ENCODE measurements at regions not wholly inside any gene's neighbourhood (a gene's known extent, or its start where the extent isn't known, plus 50 kb on each side); places are given as distances from the start of the nearest gene placed in this dataset.

DNA sequence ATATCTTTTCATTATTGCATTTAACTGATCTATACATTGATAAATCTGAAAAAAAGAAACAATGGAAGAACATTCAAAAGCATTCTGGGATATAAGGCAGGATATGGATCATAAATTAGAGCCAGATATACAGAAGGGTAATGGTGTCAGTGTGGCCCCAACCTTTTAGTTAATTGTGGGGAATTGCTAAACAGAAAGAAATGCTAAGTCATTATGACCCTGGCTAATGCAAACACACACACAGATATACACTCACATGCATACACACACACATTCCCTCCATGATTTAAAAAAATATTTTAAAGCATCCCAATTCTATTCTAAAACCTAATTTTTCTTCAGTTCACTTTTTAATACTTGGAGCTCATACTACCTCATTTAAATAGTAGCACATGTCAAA, 404.5 kb downstream of the BCAT1 start:
- H3K9me3 Mint-ChIP-seq (ENCODE audit: unreplicated experiment) = no peaks in the 10 kb centered on the region
- H3K36me3 Mint-ChIP-seq (ENCODE audit: low read depth, unreplicated experiment) = no peaks in the 10 kb centered on the region
- no peaks in the 10 kb centered on the region for H3K27me3 Mint-ChIP-seq (ENCODE audit: unreplicated experiment)
- no peak overlapping the region for H3K27ac Mint-ChIP-seq (ENCODE audit: unreplicated experiment)
- no peaks in the 10 kb centered on the region for H3K4me1 Mint-ChIP-seq (ENCODE audit: unreplicated experiment)
- H3K4me3 Mint-ChIP-seq (ENCODE audit: unreplicated experiment) = no peak overlapping the region
- TF ChIP-seq CTCF (IDR thresholded peaks at IDR 0.05; ENCODE audit: unreplicated experiment) = no peak
- no peak for DNase-seq (ENCODE audit: low spot score)

GRCh38 chr12:24541193-24541871, 407.6 kb downstream of the BCAT1 start:
- Mint-ChIP-seq H3K4me1 (ENCODE audit: unreplicated experiment) (no peaks in the 10 kb centered on the region), H3K4me3 (ENCODE audit: unreplicated experiment) (no peak overlapping the region), H3K27me3 (ENCODE audit: unreplicated experiment) (no peaks in the 10 kb centered on the region), H3K36me3 (ENCODE audit: low read depth, unreplicated experiment) (no peaks in the 10 kb centered on the region), H3K9me3 (ENCODE audit: unreplicated experiment) (no peaks in the 10 kb centered on the region), H3K27ac (ENCODE audit: unreplicated experiment) (no peak overlapping the region)
- no peak for TF ChIP-seq CTCF (IDR thresholded peaks at IDR 0.05; ENCODE audit: unreplicated experiment)
- DNase-seq (ENCODE audit: low spot score) = no peak

GRCh38 chr12:24539646-24540045, 409.3 kb downstream of the BCAT1 start:
- no peak for TF ChIP-seq CTCF (IDR thresholded peaks at IDR 0.05; ENCODE audit: unreplicated experiment)
- no peak overlapping the region for H3K27ac Mint-ChIP-seq (ENCODE audit: unreplicated experiment)
- no peak overlapping the region for H3K4me3 Mint-ChIP-seq (ENCODE audit: unreplicated experiment)
- no peak for DNase-seq (ENCODE audit: low spot score)
- no peaks in the 10 kb centered on the region for H3K9me3 Mint-ChIP-seq (ENCODE audit: unreplicated experiment)
- H3K36me3 Mint-ChIP-seq (ENCODE audit: low read depth, unreplicated experiment) = no peaks in the 10 kb centered on the region
- H3K27me3 Mint-ChIP-seq (ENCODE audit: unreplicated experiment) = no peaks in the 10 kb centered on the region
- H3K4me1 Mint-ChIP-seq (ENCODE audit: unreplicated experiment) = no peaks in the 10 kb centered on the region

DNA sequence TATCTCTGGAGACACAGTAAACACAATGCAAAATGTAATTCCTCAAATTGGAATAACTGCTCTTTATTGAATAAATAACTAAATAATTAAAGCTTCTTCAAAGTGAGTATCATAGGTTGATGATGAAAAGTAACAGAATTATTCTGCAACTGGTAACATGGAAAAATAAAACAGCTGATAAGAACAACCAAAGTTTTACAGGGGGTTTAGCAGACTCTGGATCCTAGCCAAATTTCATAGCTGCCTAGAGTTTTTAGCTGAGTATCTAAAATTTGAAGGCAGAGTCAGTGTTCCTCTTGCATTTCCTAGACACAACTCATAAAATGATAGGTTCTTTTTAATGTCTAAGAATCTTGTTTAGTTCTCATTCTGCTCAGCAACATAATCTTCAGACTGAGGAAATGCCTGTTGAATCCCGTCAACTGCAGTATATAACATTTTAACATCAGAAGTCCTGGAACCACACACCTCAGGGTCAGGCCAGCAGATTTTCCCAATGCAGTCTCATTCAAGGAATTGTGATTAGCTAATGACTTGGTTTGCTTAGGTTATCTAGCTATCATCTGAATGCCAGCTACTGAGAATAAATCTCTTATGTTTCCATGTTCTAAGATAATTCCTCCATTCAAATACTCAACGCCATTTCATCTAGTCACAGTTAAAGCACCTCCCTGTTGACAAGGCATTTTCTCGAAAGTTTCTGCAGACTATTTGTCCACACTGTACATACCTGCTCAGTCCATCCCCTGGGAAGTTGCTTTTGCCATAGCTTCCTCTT, 411.6 kb downstream of the BCAT1 start:
- no peaks in the 10 kb centered on the region for H3K36me3 Mint-ChIP-seq (ENCODE audit: low read depth, unreplicated experiment)
- TF ChIP-seq CTCF (IDR thresholded peaks at IDR 0.05; ENCODE audit: unreplicated experiment) = no peak
- DNase-seq (ENCODE audit: low spot score) = no peak
- no peak overlapping the region for H3K27ac Mint-ChIP-seq (ENCODE audit: unreplicated experiment)
- no peaks in the 10 kb centered on the region for H3K27me3 Mint-ChIP-seq (ENCODE audit: unreplicated experiment)
- H3K4me1 Mint-ChIP-seq (ENCODE audit: unreplicated experiment) = no peaks in the 10 kb centered on the region
- H3K9me3 Mint-ChIP-seq (ENCODE audit: unreplicated experiment) = no peaks in the 10 kb centered on the region
- H3K4me3 Mint-ChIP-seq (ENCODE audit: unreplicated experiment) = no peak overlapping the region

All from endothelial cell (in vitro differentiated cells).